ENCODE measurements at regions not wholly inside any gene's neighbourhood (a gene's known extent, or its start where the extent isn't known, plus 50 kb on each side); places are given as distances from the start of the nearest gene placed in this dataset.

GRCh38 chr17:77769762-77770161 lies 188.7 kb upstream of the TNRC6C start:
- no peak for DNase-seq (ENCODE audit: low read depth)
- no peak overlapping the region for H3K4me3 ChIP-seq (ENCODE audit: low read depth, low read length)
- TF ChIP-seq CTCF (conservative IDR thresholded peaks at IDR 0.05; ENCODE audit: low read depth, low read length): no peak

GRCh38 chr17:77770331-77771105 lies 188.0 kb upstream of the TNRC6C start:
- TF ChIP-seq CTCF (conservative IDR thresholded peaks at IDR 0.05; ENCODE audit: low read depth, low read length): no peak
- H3K4me3 ChIP-seq (ENCODE audit: low read depth, low read length): no peak overlapping the region
- DNase-seq (ENCODE audit: low read depth): peak; percentile 63

GRCh38 chr17:77771145-77771544 lies 187.4 kb upstream of the TNRC6C start:
- no peak for DNase-seq (ENCODE audit: low read depth)
- no peak overlapping the region for H3K4me3 ChIP-seq (ENCODE audit: low read depth, low read length)
- no peak for TF ChIP-seq CTCF (conservative IDR thresholded peaks at IDR 0.05; ENCODE audit: low read depth, low read length)

DNA sequence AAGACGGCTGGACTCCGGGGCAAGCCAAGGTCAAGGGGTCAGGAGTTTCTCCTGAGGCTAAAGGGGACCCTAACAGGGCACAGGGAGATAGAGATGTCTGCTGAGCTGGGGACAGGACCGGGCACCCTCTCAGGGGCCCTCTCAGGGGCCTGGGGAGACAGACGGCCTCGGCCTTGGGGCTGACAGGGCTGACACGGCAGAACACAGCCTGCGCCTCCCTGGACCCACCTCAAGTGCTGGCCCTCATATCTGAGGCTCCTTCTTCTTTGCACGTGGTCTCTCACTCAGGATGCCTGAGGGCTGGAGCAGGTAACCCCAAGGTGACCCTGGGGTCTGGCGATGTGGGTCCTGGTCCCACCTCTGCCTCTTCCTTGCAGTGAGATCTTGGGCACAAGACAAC lies 186.9 kb upstream of the TNRC6C start:
- no peak for TF ChIP-seq CTCF (conservative IDR thresholded peaks at IDR 0.05; ENCODE audit: low read depth, low read length)
- H3K4me3 ChIP-seq (ENCODE audit: low read depth, low read length): no peak overlapping the region
- no peak for DNase-seq (ENCODE audit: low read depth)

GRCh38 chr17:77771998-77772397 lies 186.5 kb upstream of the TNRC6C start:
- DNase-seq (ENCODE audit: low read depth): no peak
- no peak for TF ChIP-seq CTCF (conservative IDR thresholded peaks at IDR 0.05; ENCODE audit: low read depth, low read length)

GRCh38 chr17:77772461-77772897 lies 186.0 kb upstream of the TNRC6C start:
- TF ChIP-seq CTCF (conservative IDR thresholded peaks at IDR 0.05; ENCODE audit: low read depth, low read length): peak; percentile 78
- no peak overlapping the region for H3K4me3 ChIP-seq (ENCODE audit: low read depth, low read length)
- DNase-seq (ENCODE audit: low read depth): peak; percentile 56

More at GRCh38 chr17:77771998-77772397, 186.5 kb upstream of the TNRC6C start:
- no peak overlapping the region for H3K4me3 ChIP-seq (ENCODE audit: low read depth, low read length)

DNA sequence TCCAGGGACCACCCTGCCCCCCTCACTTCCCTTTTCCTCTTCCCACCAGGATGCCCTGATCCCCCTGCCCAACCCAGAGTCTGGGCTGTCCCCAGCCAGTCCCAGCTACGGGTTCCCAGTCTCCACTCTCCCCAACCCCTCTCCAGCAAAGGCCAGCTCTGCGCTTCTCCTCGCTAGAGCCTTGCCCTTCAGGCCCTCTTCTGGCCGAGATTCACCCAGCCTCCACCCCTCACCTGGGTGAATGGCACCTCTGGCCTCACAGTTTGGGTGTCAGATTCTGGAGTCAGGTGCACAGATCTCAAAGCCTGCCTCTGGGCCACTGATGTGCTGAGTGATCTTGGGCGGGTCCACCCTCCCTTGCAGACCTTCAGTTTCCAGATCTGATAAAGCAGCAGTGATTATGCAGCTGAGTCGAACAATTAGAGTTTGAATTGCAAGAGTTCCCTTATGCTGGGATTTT lies 185.6 kb upstream of the TNRC6C start:
- TF ChIP-seq CTCF (conservative IDR thresholded peaks at IDR 0.05; ENCODE audit: low read depth, low read length): no peak
- DNase-seq (ENCODE audit: low read depth): no peak
- no peak overlapping the region for H3K4me3 ChIP-seq (ENCODE audit: low read depth, low read length)
